HepG2 (cell line): ENCODE measurements at regions not wholly inside any gene's neighbourhood (a gene's known extent, or its start where the extent isn't known, plus 50 kb on each side); places are given as distances from the start of the nearest gene placed in this dataset.

ENCODE experiments used
- NCOR1 ChIP-seq: fragments of 200-600 bp; sonication (generic); IDR thresholded peaks from 2 replicates; pipeline ENCODE4 v1.7.0; 2017; ENCODE audit warnings: antibody characterized with exemption, low read length, borderline replicate concordance
- TEAD3 ChIP-seq: optimal IDR thresholded peaks from 2 replicates; pipeline ENCODE3; 2016; ENCODE audit warnings: borderline replicate concordance
- YEATS2 ChIP-seq: sonication (generic); formaldehyde crosslinking; IDR thresholded peaks from 2 replicates; pipeline ENCODE4 v1.4.0; 2020; ENCODE audit warnings: missing genetic modification reagents, borderline replicate concordance
- ZKSCAN8 ChIP-seq: IDR thresholded peaks from 2 replicates; pipeline ENCODE4 v1.6.1; 2016; ENCODE audit warnings: borderline replicate concordance, missing genetic modification reagents, missing compliant biosample characterization
- ZNF446 ChIP-seq: sonication (generic); formaldehyde crosslinking; IDR thresholded peaks from 2 replicates; pipeline ENCODE4 v1.5.0; 2020; ENCODE audit warnings: mild to moderate bottlenecking, missing genetic modification reagents
- TF ChIP-seq, protein P1 (sequence below): IDR thresholded peaks from 2 replicates; pipeline ENCODE4 v1.6.1; 2012; ENCODE audit warnings: low read depth, low read length, improper control_type of control experiment
- TF ChIP-seq, protein P2 (sequence below): sonication (generic); formaldehyde crosslinking; IDR thresholded peaks from 2 replicates; pipeline ENCODE4 v1.4.0; 2020; ENCODE audit warnings: missing genetic modification reagents
- TF ChIP-seq, protein P3 (sequence below): sonication (generic); formaldehyde crosslinking; IDR thresholded peaks from 2 replicates; pipeline ENCODE4 v1.9.0; 2021; ENCODE audit warnings: missing genetic modification reagents, borderline replicate concordance
- TF ChIP-seq, protein P4 (sequence below): IDR thresholded peaks from 2 replicates; pipeline ENCODE4 v1.6.1; 2016; ENCODE audit warnings: missing compliant biosample characterization, missing genetic modification reagents, borderline replicate concordance

DNA sequence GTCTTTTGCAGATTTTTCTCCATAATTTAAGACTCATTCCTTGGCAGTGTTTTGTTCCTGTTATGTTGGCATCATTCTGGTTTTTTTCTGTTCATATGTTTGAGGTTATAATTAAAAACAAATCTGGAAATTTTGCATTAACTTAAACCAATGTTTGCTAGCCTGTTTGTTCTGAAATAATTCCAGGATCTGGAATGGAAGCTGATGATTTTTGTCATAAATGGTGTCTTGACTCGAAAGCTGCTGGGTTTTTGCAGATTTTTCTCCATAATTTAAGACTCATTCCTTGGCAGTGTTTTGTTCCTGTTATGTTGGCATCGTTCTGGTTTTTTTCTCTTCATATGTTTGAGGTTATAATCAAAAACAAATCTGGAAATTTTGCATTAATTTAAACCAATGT lies 318.7 kb upstream of the IRX4 start (continued):
- TF ChIP-seq, protein P1, sequence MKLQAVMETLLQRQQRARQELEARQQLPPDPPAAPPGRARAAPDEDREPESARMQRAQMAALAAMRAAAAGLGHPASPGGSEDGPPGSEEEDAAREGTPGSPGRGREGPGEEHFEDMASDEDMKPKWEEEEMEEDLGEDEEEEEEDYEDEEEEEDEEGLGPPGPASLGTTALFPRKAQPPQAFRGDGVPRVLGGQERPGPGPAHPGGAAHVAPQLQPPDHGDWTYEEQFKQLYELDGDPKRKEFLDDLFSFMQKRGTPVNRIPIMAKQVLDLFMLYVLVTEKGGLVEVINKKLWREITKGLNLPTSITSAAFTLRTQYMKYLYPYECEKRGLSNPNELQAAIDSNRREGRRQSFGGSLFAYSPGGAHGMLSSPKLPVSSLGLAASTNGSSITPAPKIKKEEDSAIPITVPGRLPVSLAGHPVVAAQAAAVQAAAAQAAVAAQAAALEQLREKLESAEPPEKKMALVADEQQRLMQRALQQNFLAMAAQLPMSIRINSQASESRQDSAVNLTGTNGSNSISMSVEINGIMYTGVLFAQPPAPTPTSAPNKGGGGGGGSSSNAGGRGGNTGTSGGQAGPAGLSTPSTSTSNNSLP: no peak
- TF ChIP-seq, protein P2, sequence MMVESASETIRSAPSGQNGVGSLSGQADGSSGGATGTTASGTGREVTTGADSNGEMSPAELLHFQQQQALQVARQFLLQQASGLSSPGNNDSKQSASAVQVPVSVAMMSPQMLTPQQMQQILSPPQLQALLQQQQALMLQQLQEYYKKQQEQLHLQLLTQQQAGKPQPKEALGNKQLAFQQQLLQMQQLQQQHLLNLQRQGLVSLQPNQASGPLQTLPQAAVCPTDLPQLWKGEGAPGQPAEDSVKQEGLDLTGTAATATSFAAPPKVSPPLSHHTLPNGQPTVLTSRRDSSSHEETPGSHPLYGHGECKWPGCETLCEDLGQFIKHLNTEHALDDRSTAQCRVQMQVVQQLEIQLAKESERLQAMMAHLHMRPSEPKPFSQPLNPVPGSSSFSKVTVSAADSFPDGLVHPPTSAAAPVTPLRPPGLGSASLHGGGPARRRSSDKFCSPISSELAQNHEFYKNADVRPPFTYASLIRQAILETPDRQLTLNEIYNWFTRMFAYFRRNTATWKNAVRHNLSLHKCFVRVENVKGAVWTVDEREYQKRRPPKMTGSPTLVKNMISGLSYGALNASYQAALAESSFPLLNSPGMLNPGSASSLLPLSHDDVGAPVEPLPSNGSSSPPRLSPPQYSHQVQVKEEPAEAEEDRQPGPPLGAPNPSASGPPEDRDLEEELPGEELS (CRISPR knock-in tag): no peak
- TF ChIP-seq ZKSCAN8 (CRISPR knock-in tag) (no peak), YEATS2 (no peak), ZNF446 (CRISPR knock-in tag) (no peak), NCOR1 (no peak), TEAD3 (CRISPR knock-in tag) (no peak)
- TF ChIP-seq, protein P3, sequence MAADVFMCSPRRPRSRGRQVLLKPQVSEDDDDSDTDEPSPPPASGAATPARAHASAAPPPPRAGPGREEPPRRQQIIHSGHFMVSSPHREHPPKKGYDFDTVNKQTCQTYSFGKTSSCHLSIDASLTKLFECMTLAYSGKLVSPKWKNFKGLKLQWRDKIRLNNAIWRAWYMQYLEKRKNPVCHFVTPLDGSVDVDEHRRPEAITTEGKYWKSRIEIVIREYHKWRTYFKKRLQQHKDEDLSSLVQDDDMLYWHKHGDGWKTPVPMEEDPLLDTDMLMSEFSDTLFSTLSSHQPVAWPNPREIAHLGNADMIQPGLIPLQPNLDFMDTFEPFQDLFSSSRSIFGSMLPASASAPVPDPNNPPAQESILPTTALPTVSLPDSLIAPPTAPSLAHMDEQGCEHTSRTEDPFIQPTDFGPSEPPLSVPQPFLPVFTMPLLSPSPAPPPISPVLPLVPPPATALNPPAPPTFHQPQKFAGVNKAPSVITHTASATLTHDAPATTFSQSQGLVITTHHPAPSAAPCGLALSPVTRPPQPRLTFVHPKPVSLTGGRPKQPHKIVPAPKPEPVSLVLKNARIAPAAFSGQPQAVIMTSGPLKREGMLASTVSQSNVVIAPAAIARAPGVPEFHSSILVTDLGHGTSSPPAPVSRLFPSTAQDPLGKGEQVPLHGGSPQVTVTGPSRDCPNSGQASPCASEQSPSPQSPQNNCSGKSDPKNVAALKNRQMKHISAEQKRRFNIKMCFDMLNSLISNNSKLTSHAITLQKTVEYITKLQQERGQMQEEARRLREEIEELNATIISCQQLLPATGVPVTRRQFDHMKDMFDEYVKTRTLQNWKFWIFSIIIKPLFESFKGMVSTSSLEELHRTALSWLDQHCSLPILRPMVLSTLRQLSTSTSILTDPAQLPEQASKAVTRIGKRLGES (CRISPR knock-in tag): no peak
- TF ChIP-seq, protein P4, sequence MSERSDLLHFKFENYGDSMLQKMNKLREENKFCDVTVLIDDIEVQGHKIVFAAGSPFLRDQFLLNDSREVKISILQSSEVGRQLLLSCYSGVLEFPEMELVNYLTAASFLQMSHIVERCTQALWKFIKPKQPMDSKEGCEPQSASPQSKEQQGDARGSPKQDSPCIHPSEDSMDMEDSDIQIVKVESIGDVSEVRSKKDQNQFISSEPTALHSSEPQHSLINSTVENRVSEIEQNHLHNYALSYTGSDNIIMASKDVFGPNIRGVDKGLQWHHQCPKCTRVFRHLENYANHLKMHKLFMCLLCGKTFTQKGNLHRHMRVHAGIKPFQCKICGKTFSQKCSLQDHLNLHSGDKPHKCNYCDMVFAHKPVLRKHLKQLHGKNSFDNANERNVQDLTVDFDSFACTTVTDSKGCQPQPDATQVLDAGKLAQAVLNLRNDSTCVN: no peak
